IMR-90 (cell line): ENCODE measurements at regions not wholly inside any gene's neighbourhood (a gene's known extent, or its start where the extent isn't known, plus 50 kb on each side); places are given as distances from the start of the nearest gene placed in this dataset.

Experiments
- ATAC-seq: fragments of 200-7000 bp; cut with Tn5 transposase; 2 replicates; pipeline ENCODE4 v1.9.1; 2020; ENCODE audit warnings: low read depth, mild to moderate bottlenecking, moderate library complexity
- BruUV-seq: library from RNA; stranded (reverse); fragments of 400-500 nt; replicated peaks from 2 replicates; lab custom pipeline; 2021; lab: Mats Ljungman, UMichigan
- CTCF ChIA-PET: fragments of 300-600 bp; formaldehyde crosslinking; extraction: SDS; loops from one replicate; lab custom pipeline; 2021; ENCODE audit warnings: antibody characterized with exemption; lab: Yijun Ruan, JAX
- POLR2A ChIA-PET: fragments of 300-600 bp; sonication (Branson Sonifier 250); formaldehyde crosslinking; loops from one replicate; lab custom pipeline; 2022; ENCODE audit warnings: antibody characterized with exemption; ENCODE audit not compliant: unreplicated experiment; lab: Charles Lee
- DNase-seq: peaks from one replicate; pipeline ENCODE4 v3.0.0; 2013
- H2AFZ ChIP-seq: replicated peaks from 2 replicates; pipeline ENCODE3; 2013; ENCODE audit warnings: low read length, mild to moderate bottlenecking; ENCODE audit not compliant: poor library complexity
- H2AK5ac ChIP-seq: 2 replicates; pipeline ENCODE4 v1.6.1; 2013; ENCODE audit warnings: low read depth, low read length, inconsistent platforms
- H2AK9ac ChIP-seq: replicated peaks from 2 replicates; pipeline ENCODE3; 2013; ENCODE audit warnings: mild to moderate bottlenecking, low read depth, low read length, moderate library complexity; ENCODE audit not compliant: poor library complexity
- H2BK120ac ChIP-seq: 2 replicates; pipeline ENCODE4 v1.6.1; 2013; ENCODE audit warnings: low read depth, low read length, inconsistent platforms
- H2BK15ac ChIP-seq: 3 replicates; pipeline ENCODE4 v1.6.1; 2013; ENCODE audit warnings: low read depth, low read length, inconsistent platforms
- H2BK20ac ChIP-seq: 2 replicates; pipeline ENCODE4 v1.6.1; 2013; ENCODE audit warnings: low read depth, mild to moderate bottlenecking, inconsistent platforms, low read length, moderate library complexity
- H2BK5ac ChIP-seq: 2 replicates; pipeline ENCODE4 v1.6.1; 2013; ENCODE audit warnings: mild to moderate bottlenecking, low read depth, low read length, inconsistent platforms; ENCODE audit not compliant: poor library complexity, severe bottlenecking
- H3K14ac ChIP-seq: replicated peaks from 2 replicates; pipeline ENCODE4 v1.6.1; 2013; ENCODE audit warnings: low read depth, low read length, inconsistent platforms
- H3K18ac ChIP-seq: 2 replicates; pipeline ENCODE4 v1.6.1; 2013; ENCODE audit warnings: low read depth, low read length, control low read depth
- H3K23ac ChIP-seq: 2 replicates; pipeline ENCODE4 v1.6.1; 2013; ENCODE audit warnings: low read depth, low read length, inconsistent platforms
- H3K27ac ChIP-seq: 2 replicates; pipeline ENCODE4 v1.5.1; 2013; ENCODE audit warnings: mild to moderate bottlenecking, control low read depth, low read length; ENCODE audit not compliant: insufficient read depth
- H3K27me3 ChIP-seq: 2 replicates; pipeline ENCODE4 v1.6.1; 2013; ENCODE audit warnings: low read length; ENCODE audit not compliant: control insufficient read depth, insufficient read depth
- H3K36me3 ChIP-seq: 2 replicates; pipeline ENCODE4 v1.6.1; 2013; ENCODE audit warnings: low read length, mixed read lengths; ENCODE audit not compliant: control insufficient read depth, insufficient read depth
- H3K4ac ChIP-seq: 2 replicates; pipeline ENCODE4 v1.6.1; 2013; ENCODE audit warnings: low read depth, low read length, inconsistent platforms
- H3K4me1 ChIP-seq: 2 replicates; pipeline ENCODE4 v1.6.1; 2013; ENCODE audit warnings: low read length, mixed read lengths; ENCODE audit not compliant: control insufficient read depth, insufficient read depth
- H3K4me2 ChIP-seq: 2 replicates; pipeline ENCODE4 v1.6.1; 2013; ENCODE audit warnings: low read depth, mild to moderate bottlenecking, control low read depth, low read length, moderate library complexity
- H3K4me3 ChIP-seq: 2 replicates; pipeline ENCODE4 v1.5.1; 2013; ENCODE audit warnings: low read depth, mild to moderate bottlenecking, control low read depth, low read length, moderate library complexity; ENCODE audit not compliant: insufficient read depth
- H3K56ac ChIP-seq: 2 replicates; pipeline ENCODE4 v1.6.1; 2013; ENCODE audit warnings: low read length, inconsistent platforms; ENCODE audit not compliant: insufficient read depth; ENCODE audit errors: extremely low read depth
- H3K79me1 ChIP-seq, 2 experiments: 2 replicates each; pipeline ENCODE4 v1.6.1; 2013; ENCODE audit warnings: low read length in 2 of 2, inconsistent platforms in 1 of 2, low read depth in 1 of 2
- H3K9ac ChIP-seq: 2 replicates; pipeline ENCODE4 v1.6.1; 2013; ENCODE audit warnings: low read depth, low read length, control low read depth
- H3K9me1 ChIP-seq: 2 replicates; pipeline ENCODE4 v1.6.1; 2013; ENCODE audit warnings: low read length, inconsistent platforms; ENCODE audit not compliant: insufficient read depth
- H3K9me3 ChIP-seq: 2 replicates; pipeline ENCODE4 v1.6.1; 2013; ENCODE audit warnings: low read length; ENCODE audit not compliant: control insufficient read depth, insufficient read depth
- H4K20me1 ChIP-seq: 2 replicates; pipeline ENCODE4 v1.6.1; 2013; ENCODE audit warnings: low read length, inconsistent platforms; ENCODE audit not compliant: insufficient read depth
- H4K5ac ChIP-seq: 2 replicates; pipeline ENCODE4 v1.6.1; 2013; ENCODE audit warnings: mild to moderate bottlenecking, low read depth, low read length, control low read depth
- H4K8ac ChIP-seq, 2 experiments: 2 replicates each; pipeline ENCODE4 v1.6.1; 2013; ENCODE audit warnings: low read depth in 2 of 2, low read length in 2 of 2, control low read depth in 1 of 2, inconsistent platforms in 1 of 2
- H4K91ac ChIP-seq: 2 replicates; pipeline ENCODE4 v1.6.1; 2013; ENCODE audit warnings: low read depth, low read length, inconsistent platforms; ENCODE audit not compliant: insufficient read depth
- BHLHE40 ChIP-seq: fragments of 150-350 bp; IDR thresholded peaks from 2 replicates; pipeline ENCODE4 v1.6.1; 2016; ENCODE audit warnings: mild to moderate bottlenecking, low read depth, low read length
- MXI1 ChIP-seq: IDR thresholded peaks from 2 replicates; pipeline ENCODE4 v1.6.1; 2012; ENCODE audit warnings: low read depth, mild to moderate bottlenecking, low read length, moderate library complexity, borderline replicate concordance
- RAD21 ChIP-seq: IDR thresholded peaks from 2 replicates; pipeline ENCODE4 v1.6.1; 2012; ENCODE audit warnings: low read length, improper control_type of control experiment
- RCOR1 ChIP-seq: IDR thresholded peaks from 2 replicates; pipeline ENCODE4 v1.6.1; 2012; ENCODE audit warnings: mild to moderate bottlenecking, low read length, improper control_type of control experiment; ENCODE audit not compliant: insufficient replicate concordance
- RFX5 ChIP-seq: IDR thresholded peaks from 2 replicates; pipeline ENCODE4 v1.8.0; 2012; ENCODE audit warnings: low read depth, mild to moderate bottlenecking, low read length, moderate library complexity
- SMC3 ChIP-seq: fragments of 150-350 bp; IDR thresholded peaks from 2 replicates; pipeline ENCODE4 v1.6.1; 2016; ENCODE audit warnings: low read depth, mild to moderate bottlenecking, antibody characterized with exemption, low read length, moderate library complexity
- WGBS, 2 experiments: methylation state at CpG; one replicate each; pipeline versions ENCODE4 v1.1.5 to v1.1.7; 2013; ENCODE audit warnings: missing lambda C conversion rate in 2 of 2; ENCODE audit not compliant: insufficient read length in 1 of 2; ENCODE audit errors: extremely low coverage in 2 of 2; 5-methylcytosine and 5-hydroxymethylcytosine counted together
- dilution Hi-C: fragments of 300-500 bp; cut with HindIII; formaldehyde crosslinking; loops from one replicate; pipeline ENCODE4 v1.14.3; 2018; ENCODE audit warnings: low sequenced_read_pairs; ENCODE audit not compliant: unreplicated experiment
- in situ Hi-C: fragments of 300-500 bp; cut with MboI; formaldehyde crosslinking; loops from 3 replicates; pipeline ENCODE4 v1.14.3; 2019; ENCODE audit warnings: low sequenced_read_pairs, inconsistent platforms, mixed read lengths
- intact Hi-C: fragments of 100-400 bp; cut with micrococcal nuclease; formaldehyde crosslinking; loops from 2 replicates; pipeline ENCODE4 v1.10.0; 2022
- TF ChIP-seq, protein P1 (sequence below): fragments of 150-350 bp; IDR thresholded peaks from 2 replicates; pipeline ENCODE4 v1.6.1; 2016; ENCODE audit warnings: low read depth, mild to moderate bottlenecking, low read length, moderate library complexity, borderline replicate concordance

DNA sequence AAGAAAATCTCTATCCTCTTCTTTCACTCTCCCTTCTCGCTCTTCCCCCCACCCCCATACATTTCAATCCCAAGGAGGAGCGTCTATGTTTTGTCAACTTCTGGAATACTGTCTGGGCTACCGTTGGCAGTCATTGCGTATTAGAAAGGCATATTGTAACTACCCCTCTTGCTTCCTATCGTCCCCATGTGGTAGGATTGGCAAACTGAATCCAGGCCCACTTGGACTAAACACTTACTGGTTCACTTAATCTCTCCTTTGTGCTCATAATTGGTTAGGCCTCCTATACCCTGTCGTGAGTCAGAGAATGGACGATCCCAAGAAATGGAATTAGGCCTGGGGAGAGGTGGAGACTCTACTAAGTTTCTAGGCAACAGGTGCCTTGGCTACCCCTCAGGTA is 68.8 kb upstream of the SLC8A3 start:
- Histone ChIP-seq H3K14ac (no peak overlapping the region), H3K4me1 (no peaks in the 10 kb centered on the region), H3K18ac (no peak overlapping the region), H3K4me3 (no peak overlapping the region), H2BK5ac (no peak overlapping the region), H3K4ac (no peak overlapping the region), H4K20me1 (no peaks in the 10 kb centered on the region), H4K5ac (no peak overlapping the region), H3K9me1 (no peaks in the 10 kb centered on the region), H3K56ac (no peak overlapping the region), H3K27me3 (peaks cover 8% of the 10 kb centered on the region), H4K91ac (no peak overlapping the region), H3K9me3 (0 out of 2 replicates have a peak, but pooled peaks cover 2% of the 10 kb centered on the region), H2AFZ (no peak overlapping the region), H3K23ac (no peak overlapping the region), H2AK9ac (no peak overlapping the region), H3K4me2 (no peak overlapping the region), H3K79me1 (no peaks in the 10 kb centered on the region), H3K36me3 (no peaks in the 10 kb centered on the region), H4K8ac (no peak overlapping the region), H2BK20ac (no peak overlapping the region), H2AK5ac (no peak overlapping the region), H2BK120ac (no peak overlapping the region), H3K9ac (no peak overlapping the region), H2BK15ac (no peak overlapping the region), H3K27ac (no peak overlapping the region)
- ChIA-PET POLR2A (no interaction called here), CTCF (no interaction called here)
- DNase-seq (no peak), ATAC-seq (no peak)
- TF ChIP-seq, protein P1, sequence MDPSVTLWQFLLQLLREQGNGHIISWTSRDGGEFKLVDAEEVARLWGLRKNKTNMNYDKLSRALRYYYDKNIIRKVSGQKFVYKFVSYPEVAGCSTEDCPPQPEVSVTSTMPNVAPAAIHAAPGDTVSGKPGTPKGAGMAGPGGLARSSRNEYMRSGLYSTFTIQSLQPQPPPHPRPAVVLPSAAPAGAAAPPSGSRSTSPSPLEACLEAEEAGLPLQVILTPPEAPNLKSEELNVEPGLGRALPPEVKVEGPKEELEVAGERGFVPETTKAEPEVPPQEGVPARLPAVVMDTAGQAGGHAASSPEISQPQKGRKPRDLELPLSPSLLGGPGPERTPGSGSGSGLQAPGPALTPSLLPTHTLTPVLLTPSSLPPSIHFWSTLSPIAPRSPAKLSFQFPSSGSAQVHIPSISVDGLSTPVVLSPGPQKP = no peak
- no peak for TF ChIP-seq RFX5
- no peak for TF ChIP-seq SMC3
- TF ChIP-seq RCOR1 = no peak
- no peak for TF ChIP-seq MXI1
- TF ChIP-seq BHLHE40 = no peak
- TF ChIP-seq RAD21 = no peak
- in situ Hi-C loops = no loop called here
- no CpG with 5 or more reads among the region's 7 CpGs for WGBS, 2 experiments
- intact Hi-C loops = no loop called here
- dilution Hi-C loops = no loop called here
- no TSS peak for BruUV-seq
